VCaP (cell line): ENCODE measurements at regions not wholly inside any gene's neighbourhood (a gene's known extent, or its start where the extent isn't known, plus 50 kb on each side); places are given as distances from the start of the nearest gene placed in this dataset.
"Not testable (repeated sequence)": the region's sequence is repeated elsewhere in the genome, so short reads cannot be mapped to it uniquely, and the experiment has no call there.

Source experiments
- H3K27ac ChIP-seq: fragments of 450-650 bp; 2 replicates; pipeline ENCODE4 v1.5.1; 2017
- TF ChIP-seq, protein P1 (sequence below): fragments of 450-650 bp; conservative IDR thresholded peaks from 2 replicates; pipeline ENCODE4 v1.5.1; 2017; ENCODE audit warnings: mild to moderate bottlenecking, moderate library complexity

DNA sequence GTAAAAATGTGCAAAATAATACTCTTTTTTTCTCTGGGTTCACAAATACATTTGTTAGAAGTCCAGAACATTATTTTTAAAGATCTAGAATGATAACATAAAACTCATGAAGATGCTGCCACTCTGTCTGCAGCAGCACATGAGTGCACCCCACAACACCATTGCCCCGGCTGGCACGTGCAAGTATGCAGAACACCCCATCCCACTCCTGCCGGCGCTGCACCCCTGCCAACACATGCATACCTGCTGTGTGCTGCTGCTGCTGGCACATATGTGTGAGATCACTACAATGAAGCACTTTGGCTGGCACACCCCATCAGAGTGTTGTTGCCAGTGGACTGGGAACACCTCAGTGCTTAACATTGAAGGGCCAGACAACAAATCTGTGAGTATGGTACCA lies 129.1 kb downstream of the CCT8L2 start:
- H3K27ac ChIP-seq, result not testable (repeated sequence)

DNA sequence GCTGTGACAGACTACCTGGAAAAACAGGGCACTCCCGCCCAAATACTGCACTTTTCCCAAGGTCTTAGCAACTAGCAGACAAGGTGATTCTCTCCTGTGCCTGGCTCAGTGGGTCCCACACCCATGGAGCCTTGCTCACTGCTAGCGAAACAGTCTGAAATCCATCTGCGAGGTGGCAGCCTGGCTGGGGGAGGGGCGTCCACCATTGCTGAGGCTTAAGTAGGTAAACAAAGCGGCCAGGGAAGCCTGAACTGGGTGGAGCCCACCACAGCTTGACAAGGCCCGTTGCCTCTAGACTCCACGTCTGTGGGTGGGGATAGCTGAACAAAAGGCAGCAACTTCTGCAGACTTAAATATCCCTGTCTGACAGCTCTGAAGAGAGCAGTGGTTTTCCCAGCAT lies 145.2 kb downstream of the CCT8L2 start:
- H3K27ac ChIP-seq, result not testable (repeated sequence)

DNA sequence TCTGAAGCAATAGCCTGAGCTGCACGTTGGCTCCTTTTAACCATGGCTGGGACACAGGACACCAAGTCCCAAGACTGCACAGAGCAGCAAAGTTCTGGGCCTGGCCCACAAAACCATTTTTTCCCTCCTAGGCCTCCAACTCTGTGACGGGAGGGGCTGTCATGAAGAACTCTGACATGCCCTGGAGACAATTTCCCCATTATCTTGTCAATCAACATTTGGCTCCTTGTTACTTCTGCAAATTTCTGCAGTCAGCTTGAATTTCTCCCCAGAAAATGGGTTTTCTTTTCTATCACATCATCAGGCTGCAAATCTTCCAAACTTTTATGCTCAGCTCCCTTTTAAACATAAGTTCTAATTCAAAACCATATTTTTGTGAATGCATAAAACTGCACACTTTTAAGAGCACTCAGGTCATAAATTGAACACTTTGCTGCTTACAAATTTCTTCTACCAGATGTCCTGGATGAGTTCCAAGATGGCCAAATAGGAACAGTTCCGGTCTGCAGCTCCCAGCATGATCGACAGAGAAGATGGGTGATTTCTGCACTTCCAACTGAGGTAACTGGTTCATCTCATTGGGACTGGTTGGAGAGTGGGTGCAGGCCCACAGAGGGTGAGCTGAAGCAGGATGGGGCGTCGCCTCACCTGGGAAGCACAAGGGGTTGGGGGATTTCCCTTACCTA lies 145.7 kb downstream of the CCT8L2 start:
- not testable (repeated sequence) for H3K27ac ChIP-seq

DNA sequence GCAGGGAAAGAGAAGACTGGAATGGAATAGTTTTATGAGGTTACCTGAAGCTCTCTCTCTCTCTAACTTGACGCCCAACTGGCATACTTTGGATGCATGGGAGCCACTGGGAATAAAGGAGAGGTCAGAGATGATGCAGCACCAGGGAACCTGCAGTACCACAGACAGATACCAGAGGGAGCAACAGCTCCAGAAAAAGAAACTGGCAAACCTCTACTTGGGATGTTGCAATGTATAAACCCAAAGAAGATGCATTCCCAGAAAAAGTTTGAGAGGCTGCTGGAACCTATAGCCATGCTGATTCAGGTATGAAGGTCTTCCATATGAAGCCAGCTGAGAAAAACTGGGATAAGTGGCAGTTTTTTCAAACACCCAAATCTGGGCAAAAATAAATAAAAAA lies 151.6 kb downstream of the CCT8L2 start:
- H3K27ac ChIP-seq, result not testable (repeated sequence)
- TF ChIP-seq, protein P1, sequence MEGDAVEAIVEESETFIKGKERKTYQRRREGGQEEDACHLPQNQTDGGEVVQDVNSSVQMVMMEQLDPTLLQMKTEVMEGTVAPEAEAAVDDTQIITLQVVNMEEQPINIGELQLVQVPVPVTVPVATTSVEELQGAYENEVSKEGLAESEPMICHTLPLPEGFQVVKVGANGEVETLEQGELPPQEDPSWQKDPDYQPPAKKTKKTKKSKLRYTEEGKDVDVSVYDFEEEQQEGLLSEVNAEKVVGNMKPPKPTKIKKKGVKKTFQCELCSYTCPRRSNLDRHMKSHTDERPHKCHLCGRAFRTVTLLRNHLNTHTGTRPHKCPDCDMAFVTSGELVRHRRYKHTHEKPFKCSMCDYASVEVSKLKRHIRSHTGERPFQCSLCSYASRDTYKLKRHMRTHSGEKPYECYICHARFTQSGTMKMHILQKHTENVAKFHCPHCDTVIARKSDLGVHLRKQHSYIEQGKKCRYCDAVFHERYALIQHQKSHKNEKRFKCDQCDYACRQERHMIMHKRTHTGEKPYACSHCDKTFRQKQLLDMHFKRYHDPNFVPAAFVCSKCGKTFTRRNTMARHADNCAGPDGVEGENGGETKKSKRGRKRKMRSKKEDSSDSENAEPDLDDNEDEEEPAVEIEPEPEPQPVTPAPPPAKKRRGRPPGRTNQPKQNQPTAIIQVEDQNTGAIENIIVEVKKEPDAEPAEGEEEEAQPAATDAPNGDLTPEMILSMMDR, result peak; percentile 60

- H3K27ac ChIP-seq, result not testable (repeated sequence)
Observed at GRCh38 chr22:16423476-16423875, 169.1 kb downstream of the CCT8L2 start.

DNA sequence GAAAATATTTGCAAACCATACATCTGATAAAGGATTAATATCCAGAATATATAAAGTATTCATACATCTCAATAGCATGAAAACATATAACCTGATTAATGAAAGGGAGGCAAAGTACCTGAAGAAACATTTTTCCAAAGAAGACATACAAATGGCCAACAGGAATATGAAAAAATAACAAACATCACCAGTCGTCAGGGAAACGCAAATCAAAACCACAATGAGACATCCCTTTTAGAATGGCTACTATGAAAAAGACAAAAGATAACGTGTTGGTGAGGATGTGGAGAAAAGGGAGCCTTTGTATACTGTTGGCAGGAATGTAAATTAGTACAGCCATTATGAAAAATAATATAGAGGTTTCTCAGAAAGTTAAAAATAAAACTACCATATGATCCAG lies 175.1 kb downstream of the CCT8L2 start:
- not testable (repeated sequence) for H3K27ac ChIP-seq

DNA sequence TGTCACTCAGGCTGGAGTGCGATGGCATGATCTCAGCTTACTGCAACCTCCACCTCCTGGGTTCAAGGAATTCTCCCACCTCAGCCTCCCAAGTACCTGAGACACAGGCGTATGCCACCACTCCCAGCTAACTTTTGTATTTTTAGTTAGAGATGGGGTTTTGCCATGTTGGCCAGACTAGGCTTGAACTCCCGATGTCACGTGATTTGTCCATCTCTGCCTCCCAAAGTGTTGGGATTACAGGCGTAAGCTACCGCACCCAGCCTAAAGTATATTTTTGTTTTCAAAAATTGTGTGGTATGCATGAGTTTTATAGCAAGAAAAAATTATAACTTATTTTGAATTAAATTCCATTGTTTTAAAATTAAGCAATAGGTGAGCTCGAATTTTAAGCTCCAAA lies 188.0 kb downstream of the CCT8L2 start:
- H3K27ac ChIP-seq, result not testable (repeated sequence)

- not testable (repeated sequence) for H3K27ac ChIP-seq
Observed at GRCh38 chr22:16403661-16404060, 188.9 kb downstream of the CCT8L2 start.

DNA sequence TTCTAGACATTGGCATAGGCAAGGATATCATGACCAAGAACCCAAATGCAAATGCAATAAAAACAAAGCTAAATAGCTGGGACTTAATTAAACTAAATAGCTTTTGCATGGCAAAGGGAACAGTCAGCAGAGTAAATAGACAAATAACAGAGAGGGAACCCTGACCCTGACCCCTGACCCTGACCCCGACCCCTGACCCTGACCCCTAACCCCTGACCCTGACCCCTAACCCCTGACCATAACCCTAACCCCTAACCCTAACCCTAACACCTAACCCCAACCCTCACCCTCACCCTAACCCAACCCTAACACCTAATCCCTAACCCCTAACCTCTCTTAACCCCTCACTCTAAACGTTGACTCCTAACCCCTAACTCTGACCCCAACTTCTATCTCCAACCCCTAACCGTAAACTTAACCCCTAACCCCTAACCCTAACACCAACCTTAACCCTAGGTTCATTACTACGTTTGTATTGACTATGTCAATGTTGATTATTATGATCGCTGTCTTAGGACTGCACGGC lies 189.7 kb downstream of the CCT8L2 start:
- not testable (repeated sequence) for H3K27ac ChIP-seq

DNA sequence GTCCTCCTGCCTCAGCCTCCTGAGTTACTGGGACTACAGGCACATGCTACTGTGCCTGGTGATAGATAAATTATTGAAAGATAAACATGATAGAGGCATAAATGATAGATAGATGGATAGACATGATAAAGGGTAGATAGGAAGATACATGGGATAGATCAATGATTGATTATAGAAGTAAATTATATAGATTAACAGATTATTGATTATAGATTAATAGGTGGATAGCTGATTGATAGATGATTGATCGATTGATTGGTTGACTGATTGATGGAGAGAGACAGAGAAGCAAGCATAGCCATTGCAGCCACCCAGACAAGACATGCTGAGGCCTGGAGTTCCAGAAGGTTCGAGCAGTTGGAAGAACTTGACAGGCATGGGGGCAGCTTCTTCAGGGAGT lies 199.1 kb downstream of the CCT8L2 start:
- H3K27ac ChIP-seq, result not testable (repeated sequence)

GRCh38 chr22:16391417-16391930 lies 201.1 kb downstream of the CCT8L2 start:
- not testable (repeated sequence) for H3K27ac ChIP-seq

DNA sequence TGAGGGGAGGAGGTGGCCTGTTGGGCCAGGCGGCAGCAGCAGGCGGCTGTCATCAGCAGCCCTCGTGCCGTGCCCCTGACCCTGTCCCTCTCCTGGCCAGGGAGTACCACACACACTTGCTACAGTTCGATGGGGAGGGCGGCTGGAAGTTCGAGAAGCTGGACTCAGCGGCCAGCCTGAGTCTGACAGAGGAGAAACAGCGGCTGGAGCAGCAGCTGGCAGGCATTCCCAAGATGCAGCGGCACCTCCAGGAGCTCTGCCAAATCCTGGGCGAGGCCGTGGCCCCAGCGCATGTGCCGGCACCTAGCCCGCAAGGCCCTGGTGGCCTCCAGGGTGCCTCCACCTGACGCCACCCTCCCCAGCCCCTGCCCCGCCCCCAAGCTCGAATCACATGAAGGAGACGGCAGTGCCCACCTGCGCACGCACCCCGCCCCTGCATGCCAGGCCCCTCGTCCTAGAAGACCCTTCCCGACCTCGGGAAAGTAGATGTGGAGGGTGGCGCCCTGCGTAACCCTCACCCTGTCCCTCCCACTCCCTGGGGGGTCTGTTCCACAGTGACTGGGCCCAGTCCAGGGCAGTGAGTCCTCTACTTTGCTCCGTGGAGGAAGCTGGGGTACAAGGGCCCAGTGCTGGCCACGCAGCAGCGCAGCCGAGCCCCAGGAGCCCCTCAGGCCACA lies 201.9 kb downstream of the CCT8L2 start:
- not testable (repeated sequence) for H3K27ac ChIP-seq

DNA sequence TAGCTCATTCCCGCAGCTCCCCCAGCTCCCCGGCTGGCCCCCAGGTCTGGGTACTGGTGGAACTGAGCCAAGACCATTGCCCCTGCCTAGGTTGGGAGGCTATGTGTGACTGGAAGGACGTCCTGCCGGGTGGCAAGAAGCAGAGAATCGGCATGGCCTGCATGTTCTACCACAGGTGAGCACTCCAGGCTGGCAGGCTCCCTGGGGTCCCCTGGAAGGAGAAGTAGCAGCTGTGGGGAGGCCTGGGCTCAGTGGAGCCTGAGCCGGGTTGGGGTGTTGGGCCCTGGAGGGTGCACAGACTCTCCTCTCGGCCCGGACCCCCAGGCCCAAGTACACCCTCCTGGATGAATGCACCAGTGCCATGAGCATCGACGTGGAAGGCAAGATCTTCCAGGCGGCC lies 202.6 kb downstream of the CCT8L2 start:
- H3K27ac ChIP-seq, result not testable (repeated sequence)

DNA sequence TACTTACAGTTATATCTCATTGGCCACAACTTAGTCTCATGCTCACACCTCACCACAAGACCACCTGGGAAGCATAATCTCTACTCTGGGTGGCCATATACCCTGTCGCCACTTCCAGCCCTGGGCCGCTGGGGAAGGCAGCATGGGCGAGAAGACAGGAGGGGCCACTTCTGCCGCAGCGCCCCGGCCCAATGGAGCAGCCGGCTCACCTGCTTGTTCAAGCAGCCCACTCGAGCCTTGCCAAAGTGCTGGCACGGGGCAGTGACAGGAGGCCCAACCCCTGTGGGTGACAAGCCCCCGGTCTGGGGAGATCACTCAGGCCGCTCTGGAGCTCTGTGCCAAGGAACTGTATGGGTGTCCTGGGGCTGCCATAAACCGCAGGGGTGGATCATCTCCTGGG lies 203.4 kb downstream of the CCT8L2 start:
- not testable (repeated sequence) for H3K27ac ChIP-seq

DNA sequence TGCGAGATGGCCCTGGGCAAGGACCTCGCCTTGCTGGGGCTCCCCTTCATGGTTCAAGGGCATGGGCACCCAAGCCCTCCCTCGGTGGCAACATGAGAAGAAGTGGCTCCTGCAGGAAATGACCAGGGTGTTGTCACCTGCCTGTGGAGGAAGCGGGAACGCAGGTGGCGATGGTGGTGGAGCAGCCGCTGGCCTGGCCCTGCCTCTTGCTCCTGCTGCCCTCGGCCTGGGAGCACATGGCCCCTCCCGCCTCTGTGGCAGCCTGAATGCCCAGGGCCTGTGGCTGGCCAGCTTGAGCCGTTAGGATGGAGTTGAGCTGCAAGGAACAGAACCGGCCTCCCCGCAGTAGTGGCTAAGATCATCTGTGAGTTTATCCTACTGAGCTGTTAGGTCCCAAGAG lies 204.0 kb downstream of the CCT8L2 start:
- not testable (repeated sequence) for H3K27ac ChIP-seq

GRCh38 chr22:16388127-16388526 lies 204.5 kb downstream of the CCT8L2 start:
- not testable (repeated sequence) for H3K27ac ChIP-seq

GRCh38 chr22:16387543-16387942 lies 205.1 kb downstream of the CCT8L2 start:
- not testable (repeated sequence) for H3K27ac ChIP-seq
